ENCODE measurements at regions not wholly inside any gene's neighbourhood (a gene's known extent, or its start where the extent isn't known, plus 50 kb on each side); places are given as distances from the start of the nearest gene placed in this dataset.

DNA sequence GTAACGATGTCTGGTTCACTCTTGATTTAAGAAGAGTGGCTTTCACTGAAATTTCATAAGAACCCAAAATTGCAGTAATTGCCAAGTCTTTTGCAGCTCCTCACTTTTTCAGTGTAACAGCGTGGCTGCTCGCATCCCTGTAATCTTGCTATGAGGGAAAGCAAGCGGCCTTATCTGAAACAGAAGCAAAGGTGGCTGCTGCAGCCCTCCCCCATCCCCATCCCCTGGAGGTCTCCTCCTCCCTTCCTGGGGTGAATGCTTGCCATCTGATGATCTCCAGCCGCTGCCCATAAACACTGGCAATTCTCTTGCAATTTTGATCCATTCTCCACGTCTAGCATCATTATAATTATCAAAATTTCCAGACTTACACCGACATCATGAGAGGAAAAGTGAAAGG, 182.5 kb upstream of the ASIC2 start:
- no peak for DNase-seq (ENCODE audit: low read depth)

DNA sequence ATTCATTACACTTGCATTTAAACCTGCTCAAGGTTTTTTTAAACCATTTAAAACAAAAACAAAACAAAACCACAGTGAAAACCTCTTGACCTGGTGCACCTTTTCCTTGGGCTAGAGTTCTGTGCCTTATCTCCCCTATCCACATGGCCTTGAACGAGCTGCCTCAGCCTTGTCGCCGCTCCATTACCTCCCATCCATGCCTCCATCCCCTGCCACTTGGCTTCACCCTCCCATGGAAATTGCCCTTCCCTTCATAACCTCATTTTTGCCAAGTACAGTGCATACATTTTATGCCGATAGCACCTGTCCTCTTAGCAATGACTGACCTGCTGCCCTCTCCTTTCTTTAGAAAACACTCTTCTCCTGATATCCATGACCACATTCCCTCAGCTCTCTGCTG, 188.6 kb upstream of the ASIC2 start:
- DNase-seq (ENCODE audit: low read depth) = no peak

DNA sequence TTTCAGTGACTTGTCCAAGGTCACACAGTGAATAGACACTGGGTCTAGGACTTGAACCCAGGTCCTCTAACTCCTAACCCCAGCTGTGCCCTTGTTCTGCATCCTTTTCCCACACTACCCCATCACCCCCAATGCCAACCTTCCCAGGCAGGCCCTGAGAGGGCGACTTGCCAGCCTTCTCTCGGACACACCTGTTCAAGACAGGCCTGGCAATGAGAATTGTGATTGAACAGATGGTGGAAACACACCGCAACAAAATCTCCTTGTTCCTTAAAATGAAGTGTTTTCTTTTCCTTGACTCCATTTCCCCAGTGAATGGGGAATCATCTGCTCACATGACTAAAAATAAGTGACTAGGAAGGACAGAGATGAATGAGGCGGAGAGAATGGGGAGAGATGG, 189.5 kb upstream of the ASIC2 start:
- DNase-seq (ENCODE audit: low read depth) = no peak

DNA sequence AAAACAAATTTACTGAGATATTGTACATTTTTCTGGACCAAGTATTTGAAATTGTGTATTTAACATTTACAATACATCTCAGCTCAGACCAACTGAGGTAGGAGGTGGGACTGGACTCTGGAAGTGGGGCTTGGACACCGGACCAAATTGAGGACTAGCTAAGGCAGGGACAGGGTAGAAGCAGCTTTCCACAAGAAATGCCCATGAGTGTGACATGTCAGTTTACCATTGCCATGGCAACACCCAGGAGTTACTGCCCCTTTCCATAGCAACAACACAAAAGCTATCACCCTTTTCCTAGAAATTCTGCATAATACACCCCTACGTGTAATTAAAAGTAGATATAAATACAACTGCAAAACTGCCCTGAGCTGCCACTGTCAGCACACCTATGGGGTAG, 191.5 kb upstream of the ASIC2 start:
- no peak for DNase-seq (ENCODE audit: low read depth)

DNA sequence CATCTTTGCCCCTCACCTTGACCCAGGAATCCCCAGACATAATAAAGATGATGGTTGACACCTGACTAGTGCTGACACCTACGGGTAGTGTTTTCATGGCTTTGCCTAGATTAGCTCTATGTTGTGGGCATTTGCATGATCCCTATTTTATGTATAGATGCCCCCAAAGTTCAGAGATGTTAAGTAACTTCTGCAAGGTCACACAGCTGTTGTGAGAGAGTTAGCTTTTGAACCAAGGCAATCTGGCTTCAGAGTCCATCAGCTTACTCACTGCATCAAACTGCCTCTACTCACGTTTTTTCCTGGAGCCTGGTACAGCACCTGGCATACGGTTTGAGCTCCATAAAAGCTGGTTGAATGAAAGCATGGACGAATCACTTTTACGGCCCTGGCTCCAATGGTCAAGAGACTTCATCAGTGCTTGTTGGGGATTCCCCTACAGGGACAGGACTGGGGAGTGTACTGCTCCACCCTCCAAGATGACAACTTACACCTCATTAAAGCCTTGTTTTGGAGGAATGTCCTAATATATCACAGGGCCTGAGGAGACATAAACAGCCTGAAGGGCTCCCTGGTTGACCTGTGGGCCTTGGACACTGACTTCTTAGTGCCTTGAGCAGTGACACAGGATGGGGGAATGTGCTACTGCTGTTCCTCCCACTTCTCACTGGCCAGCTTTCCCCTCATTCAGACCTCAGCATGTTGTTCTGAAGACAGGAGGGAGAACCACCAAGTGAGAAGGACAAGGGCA, 193.2 kb upstream of the ASIC2 start:
- no peak for DNase-seq (ENCODE audit: low read depth)

DNA sequence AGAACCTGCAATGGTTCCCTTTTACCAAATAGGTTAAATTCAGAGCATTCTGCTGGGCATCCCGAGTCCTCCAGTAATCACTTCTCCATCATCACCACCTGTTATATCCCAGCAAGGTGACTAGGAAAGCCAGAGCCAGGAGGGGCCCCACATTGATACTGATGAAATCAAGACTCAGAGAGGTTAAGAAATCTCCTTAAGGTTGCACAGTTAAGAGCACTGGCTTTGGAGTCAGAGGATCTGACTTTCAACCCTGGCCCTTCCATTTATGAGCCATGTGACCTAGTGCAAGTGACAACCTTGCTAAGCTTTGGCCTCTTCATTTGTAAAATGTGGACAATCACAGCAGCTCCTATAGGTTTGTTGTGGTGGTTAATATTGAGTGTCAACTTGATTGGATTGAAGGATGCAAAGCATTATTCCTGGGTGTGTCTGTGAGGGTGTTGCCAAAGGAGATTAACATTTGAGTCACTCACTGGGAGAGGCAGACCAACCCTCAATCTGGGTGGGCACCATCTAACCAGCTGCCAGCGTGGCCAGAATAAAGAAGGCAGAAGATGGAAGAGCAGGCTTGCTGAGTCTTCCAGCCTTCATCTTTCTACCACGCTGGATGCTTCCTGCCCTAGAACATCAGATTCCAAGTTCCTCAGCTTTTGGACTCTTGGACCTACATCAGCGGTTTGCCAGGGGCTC, 194.2 kb upstream of the ASIC2 start:
- no peak for DNase-seq (ENCODE audit: low read depth)

DNA sequence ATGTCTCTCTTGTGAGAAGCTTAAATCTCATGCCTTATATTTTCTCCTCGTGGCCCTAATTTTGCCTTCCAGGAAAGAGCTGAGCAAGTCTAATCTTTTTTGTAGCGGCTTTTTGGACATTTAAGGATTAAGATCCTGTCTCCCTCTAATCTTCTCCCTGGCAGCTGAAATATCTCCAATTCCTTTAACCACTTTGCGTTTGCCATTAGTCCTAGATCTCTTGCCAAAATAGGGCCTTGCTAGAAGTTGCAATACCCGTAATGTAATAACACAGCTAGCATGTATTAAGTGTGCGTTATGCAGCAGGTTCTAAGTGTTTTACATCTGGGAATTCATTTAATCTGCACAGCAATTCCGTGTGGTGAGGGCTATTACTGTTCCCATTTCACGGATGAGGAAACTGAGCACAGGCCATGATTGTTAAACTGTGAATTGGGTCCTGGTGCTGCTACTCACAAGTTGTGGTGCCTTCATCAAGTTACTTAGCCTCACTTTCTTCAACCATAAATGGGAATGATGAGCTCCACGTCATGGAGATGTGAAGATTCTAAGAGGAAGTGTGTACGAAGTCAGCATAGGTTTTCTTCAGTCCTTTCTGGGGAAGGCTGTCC, 198.9 kb upstream of the ASIC2 start:
- no peak for DNase-seq (ENCODE audit: low read depth)

DNA sequence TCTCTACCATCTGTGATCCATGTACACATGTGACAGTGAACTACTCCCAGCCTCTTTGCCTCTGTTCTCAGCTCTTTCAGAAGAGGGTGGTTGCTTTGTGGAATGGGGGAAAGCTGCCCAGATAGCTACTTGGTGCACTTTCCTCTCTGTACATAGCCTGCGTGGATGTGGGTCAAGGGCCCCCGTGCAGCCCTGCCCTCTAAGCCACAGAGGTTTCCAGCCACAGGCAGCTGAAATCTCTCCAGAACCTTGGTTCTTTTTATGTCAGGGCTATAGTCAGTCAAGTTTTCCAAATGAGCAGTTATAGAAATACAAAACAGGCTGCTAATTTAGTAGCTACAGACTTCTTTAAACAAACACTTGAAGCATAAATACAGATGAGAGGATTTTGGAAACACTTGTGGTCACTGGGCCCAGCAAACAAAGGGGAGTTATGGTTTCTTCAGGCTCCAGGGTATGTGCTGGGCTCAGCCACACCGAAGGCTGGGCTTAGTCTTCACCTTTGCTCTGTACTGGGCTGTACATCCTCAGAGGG, 199.7 kb upstream of the ASIC2 start:
- no peak for DNase-seq (ENCODE audit: low read depth)

DNA sequence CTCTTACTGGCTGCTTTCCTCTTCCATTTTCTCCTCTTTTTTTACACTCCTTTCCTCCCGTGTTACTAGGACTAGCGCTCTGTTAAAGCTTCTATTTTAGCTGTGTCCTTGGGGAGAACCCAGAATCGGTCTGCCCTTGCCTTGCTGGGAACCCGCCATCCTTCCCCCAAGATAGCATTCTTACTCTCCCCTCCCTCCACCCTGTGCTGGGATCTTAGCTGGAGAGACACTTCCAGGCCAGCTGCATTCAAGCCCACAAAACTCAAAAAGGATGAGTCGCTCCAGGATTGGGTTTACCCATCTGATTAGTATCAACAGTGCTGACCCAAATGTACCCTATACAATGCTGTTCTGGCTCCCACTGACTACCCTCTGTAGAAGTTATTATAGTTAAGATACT, 200.5 kb upstream of the ASIC2 start:
- DNase-seq (ENCODE audit: low read depth) = no peak

DNA sequence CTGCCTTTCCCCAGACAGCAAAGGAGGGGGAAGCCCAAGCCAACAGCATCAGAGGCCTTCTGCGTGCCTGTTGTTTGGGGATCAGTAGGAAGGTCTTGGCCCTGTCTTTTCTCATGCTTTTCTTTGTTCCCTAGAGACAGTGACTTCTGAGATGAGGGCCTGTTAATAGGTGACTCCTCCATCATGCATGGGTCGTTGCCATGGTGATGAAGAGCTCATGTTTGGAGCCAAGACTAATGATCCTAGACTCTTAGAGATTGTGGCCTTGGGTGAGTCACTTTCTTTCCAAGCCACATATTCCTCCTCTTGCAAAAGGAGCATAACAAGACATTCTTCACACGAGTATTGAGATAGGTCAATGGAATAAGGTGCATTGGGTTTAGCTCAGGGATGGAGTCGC, 201.1 kb upstream of the ASIC2 start:
- DNase-seq (ENCODE audit: low read depth) = no peak

DNA sequence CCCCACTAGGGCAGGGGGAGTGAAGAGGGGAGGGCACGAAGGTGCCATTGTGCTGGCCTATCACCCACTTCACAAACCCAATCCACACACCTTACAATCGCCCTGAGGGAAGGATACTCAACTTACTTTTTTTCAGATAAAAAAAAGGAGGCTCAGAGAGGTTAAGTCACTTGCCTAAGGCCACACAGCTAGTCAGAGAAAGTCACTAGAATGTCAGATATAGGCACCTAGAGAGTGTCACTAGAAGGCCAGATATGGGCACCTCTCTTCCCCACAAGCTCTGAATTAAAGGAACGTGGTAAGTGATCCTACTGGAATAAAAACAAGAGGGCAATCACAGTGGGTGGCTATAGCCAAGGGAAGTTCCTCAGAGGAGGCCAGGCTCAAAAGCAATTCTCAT, 204.5 kb upstream of the ASIC2 start:
- DNase-seq (ENCODE audit: low read depth) = no peak

DNA sequence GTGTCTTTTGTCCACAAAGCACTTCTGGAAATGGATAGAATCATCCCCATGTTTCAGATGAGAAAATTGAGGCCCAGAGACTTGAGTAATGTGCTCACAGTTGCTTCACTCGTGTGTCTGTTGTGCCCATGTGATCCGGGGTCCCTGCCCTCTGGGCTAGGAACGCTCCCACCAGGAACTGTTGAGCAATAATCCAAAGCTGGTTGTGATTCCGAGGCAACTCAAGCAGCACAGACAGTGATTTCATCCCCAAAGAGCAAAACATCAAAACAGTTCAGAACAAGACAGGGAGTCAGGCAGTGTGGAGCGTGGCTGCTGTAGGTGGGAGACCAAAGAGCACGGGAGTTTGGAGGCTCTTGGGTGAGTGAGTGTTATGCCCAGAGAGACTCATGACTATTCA, 205.0 kb upstream of the ASIC2 start:
- no peak for DNase-seq (ENCODE audit: low read depth)

DNA sequence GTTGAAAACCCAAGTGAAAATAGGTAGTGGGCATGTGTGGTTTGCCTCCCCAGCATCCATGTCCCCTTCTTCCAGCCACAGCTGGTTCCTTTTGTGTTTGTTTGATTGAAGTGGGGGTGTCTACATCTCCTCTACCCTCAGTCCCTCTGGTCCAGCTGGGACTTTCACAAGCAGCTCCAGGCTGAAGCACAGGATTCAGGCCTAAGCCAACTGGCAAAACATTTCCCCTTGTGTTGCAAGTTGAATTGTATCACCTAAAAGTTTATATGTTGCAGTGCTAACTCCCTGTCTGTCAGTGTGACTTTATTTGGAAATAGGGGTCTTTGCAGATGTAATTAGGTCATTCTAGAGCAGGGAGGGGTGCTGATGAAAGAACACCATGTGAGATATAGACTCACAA, 205.9 kb upstream of the ASIC2 start:
- no peak for DNase-seq (ENCODE audit: low read depth)

DNA sequence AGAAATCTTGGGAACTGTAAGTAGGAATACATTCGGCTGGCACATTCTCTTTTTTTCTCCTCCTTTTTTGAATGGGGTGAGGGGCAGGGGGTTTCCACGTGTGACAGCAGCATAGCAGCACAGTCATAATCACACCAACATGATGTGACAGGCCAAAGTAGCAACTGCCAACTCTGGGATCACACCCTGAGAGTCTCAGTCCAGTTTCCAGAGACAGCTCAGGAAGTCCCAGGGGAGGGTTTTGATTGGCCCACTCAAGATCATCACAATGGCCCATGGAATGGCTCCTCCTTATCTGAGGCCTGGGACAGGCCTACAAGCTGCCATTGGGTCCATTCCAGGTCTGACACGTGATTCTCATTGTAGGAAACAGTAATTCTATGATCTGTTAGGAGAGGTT, 207.1 kb upstream of the ASIC2 start:
- DNase-seq (ENCODE audit: low read depth) = no peak

DNA sequence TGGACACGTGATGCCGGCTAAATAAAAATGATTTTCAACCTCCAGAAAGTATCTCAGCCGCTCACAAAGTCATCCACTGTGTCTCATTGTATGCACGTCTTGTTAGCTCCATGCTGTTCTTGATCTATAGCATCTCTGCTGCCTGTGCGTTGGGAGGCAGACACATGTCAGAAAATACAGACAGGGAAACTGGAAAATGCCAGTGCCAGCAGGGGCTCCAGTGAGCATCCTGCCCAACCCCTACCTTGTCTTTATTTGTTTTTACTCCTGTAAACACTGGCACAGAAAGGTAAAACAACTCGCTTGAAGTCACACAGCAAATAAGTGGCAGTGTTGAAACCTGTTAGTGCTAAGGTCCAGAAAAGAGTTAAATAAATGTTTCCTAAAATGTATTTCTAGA, 208.1 kb upstream of the ASIC2 start:
- DNase-seq (ENCODE audit: low read depth) = no peak

DNA sequence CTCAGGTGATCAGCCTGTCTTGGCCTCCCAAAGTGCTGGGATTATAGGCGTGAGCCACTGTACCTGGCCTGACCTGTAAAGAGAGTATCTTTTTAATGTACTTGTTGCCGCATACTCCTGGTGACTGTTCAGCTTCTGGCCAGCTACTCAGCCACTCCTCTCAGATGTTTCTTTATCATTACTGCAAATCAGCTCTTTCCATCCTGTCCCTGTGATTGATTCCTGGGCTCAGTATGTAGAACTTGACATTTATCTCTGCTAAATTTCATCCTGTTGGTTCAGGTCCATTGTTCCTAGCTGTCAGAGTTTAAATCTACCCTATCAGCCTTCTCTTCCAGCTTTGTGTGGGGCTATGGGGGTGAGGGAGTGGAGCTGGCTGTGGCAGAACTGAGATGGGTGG, 211.5 kb upstream of the ASIC2 start:
- DNase-seq (ENCODE audit: low read depth) = no peak

DNA sequence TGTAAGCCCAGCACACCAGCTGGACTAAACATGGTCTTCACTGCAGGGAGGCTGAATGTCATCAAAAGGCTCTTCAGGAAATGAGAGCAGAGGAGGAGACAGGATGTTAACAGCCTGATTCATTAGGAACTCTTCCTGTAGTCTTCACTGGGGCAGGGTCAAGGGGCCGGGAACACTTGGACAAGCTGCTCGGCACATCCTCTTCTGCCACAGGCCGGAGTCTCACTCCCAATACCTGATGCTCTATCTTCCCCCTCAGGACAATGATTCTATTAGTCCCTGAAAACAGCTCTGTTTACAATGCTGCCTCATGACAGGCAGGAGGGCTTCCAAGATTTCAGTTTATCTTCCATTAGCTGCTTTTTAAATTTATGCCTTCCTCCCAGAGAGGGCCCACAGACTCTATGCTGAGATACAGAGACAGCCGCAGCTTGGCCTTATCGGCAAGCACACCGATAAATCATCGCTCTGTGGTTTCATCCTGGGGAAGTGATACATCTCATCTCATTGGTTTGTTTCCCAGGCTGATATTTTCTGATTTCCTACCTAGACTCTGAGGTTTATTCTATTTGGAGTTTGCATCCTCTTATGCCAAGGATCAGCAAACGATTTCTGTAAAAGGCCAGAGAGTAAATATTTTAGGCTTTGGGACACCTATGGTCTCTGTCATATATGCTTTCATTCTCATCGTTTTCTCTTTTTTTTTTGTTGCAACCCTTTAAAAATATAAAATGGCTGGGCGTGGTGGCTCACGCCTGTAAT, 214.0 kb upstream of the ASIC2 start:
- DNase-seq (ENCODE audit: low read depth) = no peak

DNA sequence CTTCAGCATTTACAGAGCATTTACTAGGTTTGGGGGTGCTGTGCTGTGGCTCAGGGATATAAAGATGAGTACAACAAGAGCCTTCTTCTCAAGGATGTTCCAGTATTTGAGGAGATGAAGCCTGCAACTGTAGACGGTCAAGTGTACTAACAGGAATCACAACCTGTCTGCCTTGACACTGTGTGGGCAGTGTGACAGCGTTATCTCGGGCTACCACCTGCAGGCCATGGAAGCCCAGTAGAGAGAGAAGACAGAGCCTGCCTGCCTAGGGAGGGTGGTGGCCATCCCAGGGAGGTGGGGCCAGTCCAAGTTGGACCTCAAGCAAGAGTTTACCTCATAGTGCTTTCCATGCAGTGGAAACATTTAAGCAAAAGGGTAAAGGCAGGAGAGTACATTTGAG, 215.1 kb upstream of the ASIC2 start:
- no peak for DNase-seq (ENCODE audit: low read depth)

DNA sequence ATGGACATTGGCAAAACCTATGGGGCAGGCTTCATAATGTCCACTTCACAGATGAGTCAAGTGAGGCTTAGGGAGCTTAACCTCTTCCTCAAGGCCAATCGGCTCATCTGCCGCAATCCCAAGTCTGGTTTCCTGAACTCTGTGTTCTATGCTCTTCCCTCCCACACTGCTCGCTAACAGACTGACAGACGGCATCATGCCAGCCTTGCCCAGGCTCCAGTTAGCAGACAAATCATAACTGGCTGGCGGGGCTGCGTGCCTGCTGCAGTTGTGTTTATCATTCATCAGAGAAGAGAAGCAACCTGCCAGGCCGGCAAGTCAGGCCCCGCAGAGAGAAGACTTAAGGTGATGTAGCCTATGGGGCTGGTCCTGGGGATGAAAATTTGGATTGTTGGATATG, 216.2 kb upstream of the ASIC2 start:
- DNase-seq (ENCODE audit: low read depth) = no peak

DNA sequence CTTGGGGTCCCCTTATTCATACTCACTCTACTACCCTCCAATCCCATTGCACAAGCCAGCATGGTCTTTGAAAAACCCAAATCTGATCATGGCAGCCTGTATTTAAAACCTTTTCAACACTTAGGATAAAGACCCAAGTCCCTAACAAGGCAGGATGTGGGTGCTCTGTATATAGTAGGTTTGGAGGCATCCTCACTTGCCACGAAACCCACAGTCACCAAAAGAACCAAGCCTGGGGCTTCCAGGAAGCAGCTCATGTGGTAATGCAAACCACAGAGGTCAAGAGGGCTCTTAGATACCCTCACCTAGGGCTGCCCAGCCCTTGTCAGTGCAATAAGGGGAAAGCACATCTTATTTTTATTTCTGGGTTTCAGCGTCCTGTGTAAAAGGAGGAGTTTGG, 218.6 kb upstream of the ASIC2 start:
- no peak for DNase-seq (ENCODE audit: low read depth)

DNA sequence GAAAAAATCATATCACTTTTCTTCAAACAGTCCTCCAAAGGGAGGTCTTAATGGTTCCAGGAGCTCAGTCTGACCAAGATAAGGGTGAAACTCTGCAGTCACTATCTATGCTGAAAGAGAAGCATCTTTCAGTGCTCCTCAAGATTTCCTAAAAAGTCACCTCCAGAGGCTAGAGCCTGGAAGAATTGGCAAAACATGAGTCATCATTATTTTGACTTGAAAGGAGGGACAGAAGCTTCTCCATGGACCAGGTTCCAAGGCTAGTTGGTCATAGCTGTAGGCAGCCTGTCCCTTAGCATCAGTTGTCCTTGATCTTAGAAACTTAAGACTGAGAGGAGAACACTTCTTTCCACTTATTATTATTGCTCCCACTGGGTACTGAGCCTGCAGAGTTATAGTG, 219.0 kb upstream of the ASIC2 start:
- DNase-seq (ENCODE audit: low read depth) = no peak

DNA sequence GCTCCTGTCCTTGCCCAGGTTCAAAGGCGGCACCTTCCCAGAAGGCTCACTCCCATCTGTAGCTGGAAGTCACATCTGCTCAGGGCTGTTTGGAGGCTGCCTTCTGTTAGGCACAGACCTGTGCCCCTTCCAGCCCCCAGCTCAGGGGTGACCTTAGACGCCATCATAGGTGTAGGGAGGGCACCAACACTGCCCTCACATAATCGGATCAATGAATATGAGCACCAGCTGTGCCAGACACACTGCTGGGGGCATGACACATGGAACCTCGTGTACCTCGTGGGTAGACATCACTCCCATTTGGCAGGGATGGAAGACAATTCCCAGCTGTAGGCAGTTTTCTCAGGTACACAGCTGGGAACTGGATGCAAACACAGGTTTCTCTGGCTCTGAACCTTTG, 220.7 kb upstream of the ASIC2 start:
- DNase-seq (ENCODE audit: low read depth) = no peak

DNA sequence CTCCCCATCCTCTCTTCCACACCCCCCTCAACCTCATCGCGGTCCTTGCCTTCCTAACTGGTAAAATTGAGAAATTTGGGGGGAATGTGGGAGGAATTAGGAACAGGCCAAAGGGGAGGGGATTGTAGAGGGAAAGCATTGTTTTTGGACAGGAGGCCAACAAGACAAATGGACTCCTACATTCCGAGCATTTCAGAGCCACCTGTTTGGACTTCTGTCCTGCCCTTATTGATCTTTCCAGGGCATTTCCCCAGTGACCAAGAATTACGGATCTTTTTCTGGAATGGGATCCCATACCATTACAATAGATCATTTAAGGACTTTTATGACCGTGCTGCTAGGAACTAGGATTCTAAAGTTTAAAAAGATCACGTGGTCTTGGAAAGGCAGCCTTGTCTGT, 221.3 kb upstream of the ASIC2 start:
- no peak for DNase-seq (ENCODE audit: low read depth)
